Liver (tissue), 3 donors: ENCODE measurements at regions not wholly inside any gene's neighbourhood (a gene's known extent, or its start where the extent isn't known, plus 50 kb on each side); places are given as distances from the start of the nearest gene placed in this dataset.

Experiments used
- GABPA ChIP-seq, 2 donors: IDR thresholded peaks in 1 of 2; conservative IDR thresholded peaks in 1 of 2; 2 replicates each; pipeline ENCODE4 v1.6.1; 2016; ENCODE audit warnings: antibody characterized with exemption in 2 of 2, mild to moderate bottlenecking in 1 of 2, moderate library complexity in 1 of 2
- HNF4G ChIP-seq: IDR thresholded peaks from 2 replicates; pipeline ENCODE4 v1.6.1; 2016; ENCODE audit warnings: antibody characterized with exemption
- JUND ChIP-seq, 2 donors: IDR thresholded peaks; 2 replicates each; pipeline ENCODE4 v1.6.1; 2016; ENCODE audit warnings: antibody characterized with exemption in 2 of 2
- RAD21 ChIP-seq, 2 donors: IDR thresholded peaks; 2 replicates each; pipeline ENCODE4 v1.6.1; 2016; ENCODE audit warnings: antibody characterized with exemption in 2 of 2, mild to moderate bottlenecking in 2 of 2
- TAF1 ChIP-seq: conservative IDR thresholded peaks from 2 replicates; pipeline ENCODE4 v1.6.1; 2016; ENCODE audit warnings: antibody characterized with exemption, mild to moderate bottlenecking
- YY1 ChIP-seq: IDR thresholded peaks from 2 replicates; pipeline ENCODE4 v1.6.1; 2016; ENCODE audit warnings: antibody characterized with exemption, mild to moderate bottlenecking
- TF ChIP-seq, protein P1 (sequence below): fragments of 150-350 bp; IDR thresholded peaks from 2 replicates; pipeline ENCODE4 v1.5.1; 2017; ENCODE audit warnings: improper control_type of control experiment, low read depth, low read length; ENCODE audit not compliant: missing input control
- TF ChIP-seq, protein P2 (sequence below): IDR thresholded peaks from 2 replicates; pipeline ENCODE4 v1.6.1; 2016; ENCODE audit warnings: antibody characterized with exemption
- TF ChIP-seq, protein P3 (sequence below): IDR thresholded peaks from 2 replicates; pipeline ENCODE4 v1.6.1; 2016; ENCODE audit warnings: antibody characterized with exemption
- TF ChIP-seq, protein P4 (sequence below): IDR thresholded peaks from 2 replicates; pipeline ENCODE4 v1.6.1; 2016; ENCODE audit warnings: antibody characterized with exemption
- TF ChIP-seq, protein P5 (sequence below): IDR thresholded peaks from 2 replicates; pipeline ENCODE4 v1.6.1; 2016; ENCODE audit warnings: antibody characterized with exemption, mild to moderate bottlenecking
- donor health status: healthy.
- donor health status: healthy.

DNA sequence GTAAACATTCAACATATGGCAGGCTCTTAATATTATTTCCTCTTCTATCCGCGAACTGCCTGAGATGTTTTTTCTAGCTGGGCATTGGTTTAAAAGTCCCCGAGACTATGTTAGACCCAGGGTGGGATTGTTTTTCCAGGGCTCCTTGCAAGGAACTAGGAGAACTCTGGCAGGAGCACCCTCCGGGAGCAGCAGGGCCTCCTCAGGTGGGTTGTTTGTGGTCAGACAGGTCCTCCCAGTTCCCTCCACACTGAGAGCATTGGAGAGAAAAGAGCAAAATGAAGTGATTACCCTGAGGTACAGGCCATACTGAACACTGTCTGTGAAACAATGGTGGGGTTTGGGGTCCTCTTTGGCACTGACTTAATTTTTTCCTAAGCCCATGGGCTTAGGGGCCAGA lies 115.9 kb upstream of the LGALSL start:
- TF ChIP-seq, protein P1, sequence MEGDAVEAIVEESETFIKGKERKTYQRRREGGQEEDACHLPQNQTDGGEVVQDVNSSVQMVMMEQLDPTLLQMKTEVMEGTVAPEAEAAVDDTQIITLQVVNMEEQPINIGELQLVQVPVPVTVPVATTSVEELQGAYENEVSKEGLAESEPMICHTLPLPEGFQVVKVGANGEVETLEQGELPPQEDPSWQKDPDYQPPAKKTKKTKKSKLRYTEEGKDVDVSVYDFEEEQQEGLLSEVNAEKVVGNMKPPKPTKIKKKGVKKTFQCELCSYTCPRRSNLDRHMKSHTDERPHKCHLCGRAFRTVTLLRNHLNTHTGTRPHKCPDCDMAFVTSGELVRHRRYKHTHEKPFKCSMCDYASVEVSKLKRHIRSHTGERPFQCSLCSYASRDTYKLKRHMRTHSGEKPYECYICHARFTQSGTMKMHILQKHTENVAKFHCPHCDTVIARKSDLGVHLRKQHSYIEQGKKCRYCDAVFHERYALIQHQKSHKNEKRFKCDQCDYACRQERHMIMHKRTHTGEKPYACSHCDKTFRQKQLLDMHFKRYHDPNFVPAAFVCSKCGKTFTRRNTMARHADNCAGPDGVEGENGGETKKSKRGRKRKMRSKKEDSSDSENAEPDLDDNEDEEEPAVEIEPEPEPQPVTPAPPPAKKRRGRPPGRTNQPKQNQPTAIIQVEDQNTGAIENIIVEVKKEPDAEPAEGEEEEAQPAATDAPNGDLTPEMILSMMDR, result no peak
- TF ChIP-seq, protein P2, sequence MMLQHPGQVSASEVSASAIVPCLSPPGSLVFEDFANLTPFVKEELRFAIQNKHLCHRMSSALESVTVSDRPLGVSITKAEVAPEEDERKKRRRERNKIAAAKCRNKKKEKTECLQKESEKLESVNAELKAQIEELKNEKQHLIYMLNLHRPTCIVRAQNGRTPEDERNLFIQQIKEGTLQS, result no peak
- TF ChIP-seq, protein P3, sequence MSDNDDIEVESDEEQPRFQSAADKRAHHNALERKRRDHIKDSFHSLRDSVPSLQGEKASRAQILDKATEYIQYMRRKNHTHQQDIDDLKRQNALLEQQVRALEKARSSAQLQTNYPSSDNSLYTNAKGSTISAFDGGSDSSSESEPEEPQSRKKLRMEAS, result no peak
- TF ChIP-seq GABPA (IDR thresholded peaks at IDR 0.05 in 1 of 2, conservative IDR thresholded peaks at IDR 0.05 in 1 of 2) (no peak), TAF1 (no peak), RAD21 (IDR thresholded peaks at IDR 0.05) (no peak), HNF4G (no peak), JUND (IDR thresholded peaks at IDR 0.05) (no peak), YY1 (no peak)
- TF ChIP-seq, protein P4, sequence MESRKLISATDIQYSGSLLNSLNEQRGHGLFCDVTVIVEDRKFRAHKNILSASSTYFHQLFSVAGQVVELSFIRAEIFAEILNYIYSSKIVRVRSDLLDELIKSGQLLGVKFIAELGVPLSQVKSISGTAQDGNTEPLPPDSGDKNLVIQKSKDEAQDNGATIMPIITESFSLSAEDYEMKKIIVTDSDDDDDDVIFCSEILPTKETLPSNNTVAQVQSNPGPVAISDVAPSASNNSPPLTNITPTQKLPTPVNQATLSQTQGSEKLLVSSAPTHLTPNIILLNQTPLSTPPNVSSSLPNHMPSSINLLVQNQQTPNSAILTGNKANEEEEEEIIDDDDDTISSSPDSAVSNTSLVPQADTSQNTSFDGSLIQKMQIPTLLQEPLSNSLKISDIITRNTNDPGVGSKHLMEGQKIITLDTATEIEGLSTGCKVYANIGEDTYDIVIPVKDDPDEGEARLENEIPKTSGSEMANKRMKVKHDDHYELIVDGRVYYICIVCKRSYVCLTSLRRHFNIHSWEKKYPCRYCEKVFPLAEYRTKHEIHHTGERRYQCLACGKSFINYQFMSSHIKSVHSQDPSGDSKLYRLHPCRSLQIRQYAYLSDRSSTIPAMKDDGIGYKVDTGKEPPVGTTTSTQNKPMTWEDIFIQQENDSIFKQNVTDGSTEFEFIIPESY, result no peak
- TF ChIP-seq, protein P5, sequence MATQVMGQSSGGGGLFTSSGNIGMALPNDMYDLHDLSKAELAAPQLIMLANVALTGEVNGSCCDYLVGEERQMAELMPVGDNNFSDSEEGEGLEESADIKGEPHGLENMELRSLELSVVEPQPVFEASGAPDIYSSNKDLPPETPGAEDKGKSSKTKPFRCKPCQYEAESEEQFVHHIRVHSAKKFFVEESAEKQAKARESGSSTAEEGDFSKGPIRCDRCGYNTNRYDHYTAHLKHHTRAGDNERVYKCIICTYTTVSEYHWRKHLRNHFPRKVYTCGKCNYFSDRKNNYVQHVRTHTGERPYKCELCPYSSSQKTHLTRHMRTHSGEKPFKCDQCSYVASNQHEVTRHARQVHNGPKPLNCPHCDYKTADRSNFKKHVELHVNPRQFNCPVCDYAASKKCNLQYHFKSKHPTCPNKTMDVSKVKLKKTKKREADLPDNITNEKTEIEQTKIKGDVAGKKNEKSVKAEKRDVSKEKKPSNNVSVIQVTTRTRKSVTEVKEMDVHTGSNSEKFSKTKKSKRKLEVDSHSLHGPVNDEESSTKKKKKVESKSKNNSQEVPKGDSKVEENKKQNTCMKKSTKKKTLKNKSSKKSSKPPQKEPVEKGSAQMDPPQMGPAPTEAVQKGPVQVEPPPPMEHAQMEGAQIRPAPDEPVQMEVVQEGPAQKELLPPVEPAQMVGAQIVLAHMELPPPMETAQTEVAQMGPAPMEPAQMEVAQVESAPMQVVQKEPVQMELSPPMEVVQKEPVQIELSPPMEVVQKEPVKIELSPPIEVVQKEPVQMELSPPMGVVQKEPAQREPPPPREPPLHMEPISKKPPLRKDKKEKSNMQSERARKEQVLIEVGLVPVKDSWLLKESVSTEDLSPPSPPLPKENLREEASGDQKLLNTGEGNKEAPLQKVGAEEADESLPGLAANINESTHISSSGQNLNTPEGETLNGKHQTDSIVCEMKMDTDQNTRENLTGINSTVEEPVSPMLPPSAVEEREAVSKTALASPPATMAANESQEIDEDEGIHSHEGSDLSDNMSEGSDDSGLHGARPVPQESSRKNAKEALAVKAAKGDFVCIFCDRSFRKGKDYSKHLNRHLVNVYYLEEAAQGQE, result no peak
